ENCODE measurements at regions not wholly inside any gene's neighbourhood (a gene's known extent, or its start where the extent isn't known, plus 50 kb on each side); places are given as distances from the start of the nearest gene placed in this dataset.
A peak's percentile ranks its signal among the peaks of the same experiment; 100 is the strongest.
"Not testable (repeated sequence)": the region's sequence is repeated elsewhere in the genome, so short reads cannot be mapped to it uniquely, and the experiment has no call there.

DNA sequence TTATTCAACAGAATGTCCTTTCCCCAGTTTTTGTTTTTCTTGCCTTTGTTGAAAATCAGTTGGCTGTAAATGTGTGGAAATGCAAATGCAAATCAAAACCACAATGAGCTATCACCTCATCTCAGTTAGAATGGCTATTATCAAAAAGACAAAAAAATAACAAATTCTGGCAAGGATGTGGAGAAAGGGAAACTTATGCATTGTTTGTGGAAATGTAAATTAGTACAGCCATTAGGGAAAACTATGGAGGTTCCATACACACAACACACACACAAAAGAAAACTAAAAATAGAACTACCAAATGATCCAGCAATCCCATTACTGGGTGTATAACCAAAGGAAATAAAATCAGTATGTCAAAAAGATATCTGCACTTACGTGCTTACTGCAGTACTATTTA lies 518.8 kb upstream of the ATXN7L3B start:
- H3K9me3 ChIP-seq = no peaks in the 10 kb centered on the region
- no peaks in the 10 kb centered on the region for H3K27me3 ChIP-seq
- no peak for ATAC-seq
- H3K4me3 ChIP-seq = no peak overlapping the region
- H3K36me3 ChIP-seq = no peaks in the 10 kb centered on the region
- intact Hi-C loops (cut with DNase I) = no loop called here
- WGBS (ENCODE audit: insufficient coverage, low coverage, low lambda C conversion rate, missing lambda C conversion rate) = 71% methylated on average over 1 of the region's 1 CpG
- no peak for DNase-seq
- no peaks in the 10 kb centered on the region for H3K4me1 ChIP-seq
- no peak overlapping the region for H3K27ac ChIP-seq
- TF ChIP-seq, protein P1, sequence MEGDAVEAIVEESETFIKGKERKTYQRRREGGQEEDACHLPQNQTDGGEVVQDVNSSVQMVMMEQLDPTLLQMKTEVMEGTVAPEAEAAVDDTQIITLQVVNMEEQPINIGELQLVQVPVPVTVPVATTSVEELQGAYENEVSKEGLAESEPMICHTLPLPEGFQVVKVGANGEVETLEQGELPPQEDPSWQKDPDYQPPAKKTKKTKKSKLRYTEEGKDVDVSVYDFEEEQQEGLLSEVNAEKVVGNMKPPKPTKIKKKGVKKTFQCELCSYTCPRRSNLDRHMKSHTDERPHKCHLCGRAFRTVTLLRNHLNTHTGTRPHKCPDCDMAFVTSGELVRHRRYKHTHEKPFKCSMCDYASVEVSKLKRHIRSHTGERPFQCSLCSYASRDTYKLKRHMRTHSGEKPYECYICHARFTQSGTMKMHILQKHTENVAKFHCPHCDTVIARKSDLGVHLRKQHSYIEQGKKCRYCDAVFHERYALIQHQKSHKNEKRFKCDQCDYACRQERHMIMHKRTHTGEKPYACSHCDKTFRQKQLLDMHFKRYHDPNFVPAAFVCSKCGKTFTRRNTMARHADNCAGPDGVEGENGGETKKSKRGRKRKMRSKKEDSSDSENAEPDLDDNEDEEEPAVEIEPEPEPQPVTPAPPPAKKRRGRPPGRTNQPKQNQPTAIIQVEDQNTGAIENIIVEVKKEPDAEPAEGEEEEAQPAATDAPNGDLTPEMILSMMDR (IDR thresholded peaks at IDR 0.05) = no peak
- TF ChIP-seq POLR2A (IDR thresholded peaks at IDR 0.05) = no peak

DNA sequence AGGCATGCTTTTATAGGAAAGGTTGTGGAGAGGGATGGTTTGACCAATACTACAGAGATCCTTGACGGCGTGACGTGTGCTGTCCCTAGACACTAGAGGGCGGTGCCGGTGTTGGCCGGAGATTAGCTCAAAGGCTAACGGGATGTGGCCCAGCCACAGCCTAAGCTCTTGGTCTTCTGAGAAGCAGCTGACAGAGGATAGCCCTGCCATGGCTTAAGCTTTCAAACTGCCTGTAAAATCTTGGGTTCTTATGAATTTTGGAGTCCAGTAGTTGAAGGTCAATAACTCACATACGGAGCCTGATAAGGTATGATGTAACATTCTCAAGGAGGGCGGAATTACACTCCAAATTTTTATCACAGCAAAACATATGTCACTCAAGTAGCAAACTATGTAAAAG lies 515.7 kb upstream of the ATXN7L3B start:
- 11% methylated on average over 9 of the region's 9 CpGs for WGBS (ENCODE audit: insufficient coverage, low coverage, low lambda C conversion rate, missing lambda C conversion rate)

DNA sequence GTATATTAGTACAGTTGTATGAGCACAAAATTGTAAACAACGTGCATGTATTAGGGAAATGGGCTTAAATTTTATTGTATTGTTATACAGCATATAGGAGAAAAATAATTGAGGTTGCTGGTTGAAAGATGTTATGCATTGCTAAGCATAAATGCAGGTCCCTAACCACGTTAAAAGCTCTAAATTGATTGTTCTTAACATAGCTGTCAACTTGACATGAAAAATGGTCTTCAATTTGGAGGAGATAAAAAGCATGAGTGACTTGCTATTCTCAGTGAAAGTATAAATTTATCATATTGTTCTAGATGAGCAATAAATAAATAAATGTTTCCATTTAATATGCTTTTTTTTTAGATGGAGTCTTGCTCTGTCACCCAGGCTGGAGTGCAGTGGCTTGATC lies 506.6 kb upstream of the ATXN7L3B start:
- 32% methylated on average over 2 of the region's 2 CpGs for WGBS (ENCODE audit: insufficient coverage, low coverage, low lambda C conversion rate, missing lambda C conversion rate)
- Histone ChIP-seq H3K9me3 (no peaks in the 10 kb centered on the region), H3K27me3 (no peaks in the 10 kb centered on the region), H3K4me1 (no peaks in the 10 kb centered on the region), H3K36me3 (no peaks in the 10 kb centered on the region), H3K27ac (no peak overlapping the region), H3K4me3 (no peak overlapping the region)
- intact Hi-C loops (cut with DNase I) = no loop called here
- DNase-seq (no peak), ATAC-seq (no peak)
- TF ChIP-seq POLR2A (IDR thresholded peaks at IDR 0.05) = no peak
- TF ChIP-seq, protein P1 (IDR thresholded peaks at IDR 0.05) = no peak

More for the DNA sequence above, 515.7 kb upstream of the ATXN7L3B start:
- Histone ChIP-seq H3K4me1 (no peaks in the 10 kb centered on the region), H3K36me3 (no peaks in the 10 kb centered on the region), H3K9me3 (no peaks in the 10 kb centered on the region), H3K27ac (no peak overlapping the region), H3K4me3 (no peak overlapping the region), H3K27me3 (no peaks in the 10 kb centered on the region)
- peak; percentile 99 to 100 (median 99) for ATAC-seq
- TF ChIP-seq, protein P1 (IDR thresholded peaks at IDR 0.05) = peak; percentile 49 to 75 (median 64)
- TF ChIP-seq POLR2A (IDR thresholded peaks at IDR 0.05) = no peak
- peak; percentile 70 to 73 (median 71) for DNase-seq
- intact Hi-C loops (cut with DNase I) = no loop called here

DNA sequence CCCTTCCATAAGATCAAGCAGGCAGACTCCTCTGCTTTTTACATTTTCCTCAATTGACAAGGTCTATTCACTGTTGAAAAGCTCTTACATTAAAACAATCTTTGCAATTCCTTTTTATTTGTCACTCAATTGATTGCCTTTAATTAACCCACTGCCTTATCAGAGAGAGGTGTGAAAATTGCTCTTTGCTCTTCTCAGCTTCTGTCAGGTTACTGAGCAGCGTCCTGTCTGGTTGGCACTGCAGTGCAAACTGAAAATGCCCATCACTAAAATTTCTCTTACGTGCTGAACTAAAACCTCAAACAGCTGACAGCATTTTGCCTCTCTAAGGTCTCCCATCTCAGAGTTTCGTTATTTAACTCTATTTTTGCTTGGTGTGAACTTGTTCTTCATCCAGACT lies 504.1 kb upstream of the ATXN7L3B start:
- H3K27ac ChIP-seq = no peak overlapping the region
- no peaks in the 10 kb centered on the region for H3K36me3 ChIP-seq
- no peaks in the 10 kb centered on the region for H3K9me3 ChIP-seq
- no peak for DNase-seq
- TF ChIP-seq, protein P1 (IDR thresholded peaks at IDR 0.05) = no peak
- H3K4me1 ChIP-seq = no peaks in the 10 kb centered on the region
- H3K4me3 ChIP-seq = no peak overlapping the region
- intact Hi-C loops (cut with DNase I) = no loop called here
- ATAC-seq = no peak
- H3K27me3 ChIP-seq = no peaks in the 10 kb centered on the region
- WGBS (ENCODE audit: insufficient coverage, low coverage, low lambda C conversion rate, missing lambda C conversion rate) = 25% methylated on average over 3 of the region's 3 CpGs

DNA sequence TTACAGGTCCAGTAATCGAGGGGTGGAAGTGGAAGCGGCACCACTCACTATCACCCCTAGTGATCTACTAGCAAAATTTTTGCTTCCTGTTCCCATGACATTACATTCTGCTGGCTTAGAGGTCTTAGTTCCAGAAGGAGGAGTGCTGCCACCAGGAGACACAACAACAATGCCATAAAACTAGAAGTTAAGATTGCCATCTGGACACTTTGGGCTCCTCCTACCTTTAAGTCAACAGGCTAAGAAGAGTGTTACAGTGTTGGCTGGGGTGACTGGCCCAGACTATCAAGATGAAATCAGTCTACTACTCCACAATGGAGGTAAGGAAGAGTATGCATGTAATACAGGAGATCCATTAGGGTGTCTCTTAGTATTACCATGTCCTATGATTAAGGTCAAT lies 498.5 kb upstream of the ATXN7L3B start:
- H3K27ac ChIP-seq; H3K27me3 ChIP-seq; H3K9me3 ChIP-seq; H3K4me3 ChIP-seq; ATAC-seq; DNase-seq; H3K4me1 ChIP-seq; H3K36me3 ChIP-seq; intact Hi-C loops (cut with DNase I): not testable (repeated sequence)
- WGBS (ENCODE audit: insufficient coverage, low coverage, low lambda C conversion rate, missing lambda C conversion rate) = 27% methylated on average over 2 of the region's 2 CpGs
